Dedifferentiated amniotic fluid mesenchymal stem cell (primary cell): ENCODE measurements at regions not wholly inside any gene's neighbourhood (a gene's known extent, or its start where the extent isn't known, plus 50 kb on each side); places are given as distances from the start of the nearest gene placed in this dataset.
"Not testable (repeated sequence)": the region's sequence is repeated elsewhere in the genome, so short reads cannot be mapped to it uniquely, and the experiment has no call there.

Experiments
- DNase-seq: peaks from one replicate; pipeline ENCODE4 v3.0.0-alpha.2; 2016; ENCODE audit errors: extremely low spot score

- no peak for DNase-seq
Measured at GRCh38 chr7:114083166-114084001, 164.6 kb upstream of the PPP1R3A start.

DNA sequence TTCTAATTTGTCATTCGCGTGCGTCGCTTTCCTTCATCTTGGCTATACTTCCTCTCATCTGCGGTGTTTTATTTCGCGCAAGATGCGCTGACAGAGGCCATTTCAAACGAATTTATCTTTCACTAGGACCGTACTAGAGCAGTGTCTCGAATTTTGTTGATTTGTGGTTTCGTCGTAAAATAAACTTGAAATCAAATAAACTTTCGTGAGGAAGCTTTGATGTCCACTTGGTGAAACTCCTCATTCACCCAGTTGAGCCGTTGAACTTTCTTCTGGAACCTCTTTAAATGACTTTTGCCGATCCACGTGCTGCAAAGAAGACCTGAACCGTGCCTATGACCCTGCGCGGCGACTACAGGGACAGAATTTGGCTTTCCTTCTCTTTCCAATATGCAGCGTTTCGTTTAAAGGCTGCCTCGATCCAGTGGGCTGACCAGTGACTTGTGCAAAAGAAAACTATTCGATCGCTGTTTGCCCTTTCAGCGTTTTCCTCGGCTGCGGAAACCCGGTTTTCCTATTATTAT lies 163.9 kb upstream of the PPP1R3A start:
- DNase-seq, result peak; percentile 14

DNA sequence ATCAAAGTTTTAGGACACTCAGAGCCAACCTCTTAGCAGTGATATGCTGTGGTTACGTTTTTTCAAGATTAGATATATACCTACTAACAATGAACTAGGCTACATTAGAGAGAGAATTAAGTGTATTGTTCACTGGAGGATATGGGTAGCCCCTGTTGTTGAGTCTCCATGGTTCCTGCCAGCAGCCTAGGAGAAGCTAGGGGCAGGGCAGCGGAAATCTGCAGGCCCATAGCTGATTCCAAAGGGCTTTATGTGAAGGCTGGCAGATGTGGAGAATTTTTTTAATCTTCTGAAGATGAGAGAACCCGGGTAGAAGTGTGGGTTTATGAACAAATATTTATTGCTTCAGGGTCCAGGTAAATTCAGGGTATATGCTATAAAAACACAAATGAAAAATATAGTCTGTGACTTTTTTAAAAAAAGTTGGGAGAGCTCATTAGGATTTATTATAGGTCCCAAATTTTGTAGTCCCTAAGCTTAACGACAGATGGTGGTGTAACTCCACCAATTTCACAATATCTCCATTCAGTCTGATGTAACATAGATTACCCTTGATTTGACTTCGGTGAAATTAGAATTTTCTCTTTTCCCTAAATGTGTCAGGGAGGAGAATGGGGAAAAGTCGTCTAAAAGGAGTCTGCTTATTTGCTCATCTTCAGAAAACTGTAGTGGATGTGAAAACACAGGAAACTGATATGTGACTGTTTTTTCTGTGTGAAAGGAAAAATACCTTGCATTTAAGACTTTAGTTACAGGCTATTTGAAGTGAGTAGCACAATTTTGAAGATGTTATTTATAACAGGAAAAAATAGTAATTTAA lies 163.0 kb upstream of the PPP1R3A start:
- DNase-seq, result peak; percentile 55

DNA sequence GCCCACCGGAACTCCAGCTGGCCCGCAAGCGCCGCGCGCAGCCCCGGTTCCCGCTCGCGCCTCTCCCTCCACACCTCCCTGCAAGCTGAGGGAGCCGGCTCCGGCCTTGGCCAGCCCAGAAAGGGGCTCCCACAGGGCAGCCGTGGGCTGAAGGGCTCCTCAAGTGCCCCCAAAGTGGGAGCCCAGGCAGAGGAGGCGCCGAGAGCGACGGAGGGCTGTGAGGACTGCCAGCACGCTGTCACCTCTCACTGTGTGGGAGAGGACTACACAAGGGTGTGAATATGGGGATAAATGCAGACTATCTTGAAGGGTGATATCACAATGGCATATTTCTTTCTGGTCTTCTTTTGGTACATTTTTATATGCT lies 158.3 kb upstream of the PPP1R3A start:
- not testable (repeated sequence) for DNase-seq

DNA sequence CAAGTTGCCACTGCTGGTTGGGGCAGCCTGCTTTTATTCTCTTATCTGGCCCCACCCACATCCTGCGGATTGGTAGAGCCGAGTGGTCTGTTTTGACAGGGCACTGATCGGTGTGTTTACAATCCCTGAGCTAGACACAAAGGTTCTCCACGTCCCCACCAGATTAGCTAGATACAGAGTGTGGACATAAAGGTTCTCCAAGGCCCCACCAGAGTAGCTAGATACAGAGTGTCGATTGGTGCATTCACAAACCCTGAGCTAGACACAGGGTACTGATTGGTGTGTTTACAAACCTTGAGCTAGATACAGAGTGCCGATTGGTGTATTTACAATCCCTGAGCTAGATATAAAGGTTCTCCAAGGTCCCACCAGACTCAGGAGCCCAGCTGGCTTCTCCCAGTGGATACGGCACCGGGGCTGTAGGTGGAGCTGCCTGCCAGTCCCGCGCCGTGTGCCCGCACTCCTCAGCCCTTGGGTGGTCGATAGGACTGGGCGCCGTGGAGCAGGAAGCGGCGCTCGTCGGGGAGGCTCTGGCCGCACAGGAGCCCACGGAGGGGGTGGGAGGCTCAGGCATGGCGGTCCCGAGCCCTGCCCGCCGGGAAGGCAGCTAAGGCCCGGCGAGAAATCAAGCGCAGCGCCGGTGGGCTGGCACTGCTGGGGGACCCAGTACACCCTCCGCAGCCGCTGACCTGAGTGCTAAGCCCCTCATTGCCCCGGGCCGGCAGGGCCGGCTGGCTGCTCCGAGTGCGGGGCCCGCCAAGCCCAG lies 157.8 kb upstream of the PPP1R3A start:
- DNase-seq, result not testable (repeated sequence)

DNA sequence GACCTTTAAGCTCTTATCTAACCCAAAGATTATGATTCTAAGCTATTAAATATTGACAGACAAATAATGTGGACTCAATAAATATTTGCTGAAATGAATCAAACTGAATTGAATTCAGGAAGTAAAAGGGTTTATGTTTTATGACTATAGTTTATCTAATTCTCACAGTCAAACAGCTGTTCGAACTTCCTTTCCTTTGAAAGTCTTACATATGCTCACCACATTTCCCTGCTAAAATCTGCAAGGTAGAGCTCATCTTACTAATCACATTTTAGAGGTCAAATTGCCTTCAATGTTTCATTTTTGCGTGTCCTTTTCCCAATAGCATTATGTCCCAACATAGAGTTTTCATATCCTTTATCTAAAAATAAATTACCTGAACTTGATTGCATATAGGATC lies 154.9 kb upstream of the PPP1R3A start:
- peak; percentile 6 for DNase-seq

DNA sequence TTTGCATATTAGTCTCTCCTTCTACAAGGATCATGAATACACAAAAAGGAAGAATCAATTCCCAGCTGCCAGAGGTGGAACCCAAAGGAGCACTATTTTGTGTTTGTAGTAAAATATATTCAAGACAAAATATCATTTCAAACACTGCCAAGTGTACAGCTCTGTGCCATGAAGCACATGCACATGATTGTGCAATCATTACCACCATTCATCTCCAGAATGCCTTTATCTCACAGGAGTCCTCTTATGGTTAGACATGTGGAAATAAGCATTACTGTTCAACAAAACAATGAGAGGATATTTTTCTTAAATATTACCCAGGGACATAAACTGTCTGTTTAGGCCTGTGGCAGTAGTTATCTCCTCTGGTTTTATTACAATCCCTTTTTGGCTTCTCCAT lies 151.4 kb upstream of the PPP1R3A start:
- peak; percentile 14 for DNase-seq

DNA sequence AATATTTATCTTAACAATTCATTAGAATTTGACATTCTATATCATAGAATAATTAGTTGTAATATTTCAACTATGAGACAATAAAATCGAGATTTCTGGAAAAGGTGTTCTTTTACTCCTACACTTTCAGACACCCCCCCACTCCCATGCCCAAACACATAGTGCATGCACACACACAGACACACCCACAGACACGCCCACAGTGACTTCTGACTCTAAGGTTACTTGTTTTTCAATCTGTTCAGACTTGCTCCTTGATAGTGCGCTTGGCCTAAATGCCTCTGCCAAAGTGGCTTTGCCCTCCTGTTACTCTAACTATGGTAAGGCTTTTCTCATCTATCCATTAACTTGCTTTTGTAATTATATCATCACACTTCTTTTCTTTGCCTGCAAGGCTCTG lies 144.0 kb upstream of the PPP1R3A start:
- no peak for DNase-seq

- no peak for DNase-seq
Measured at GRCh38 chr7:114051871-114052331, 133.1 kb upstream of the PPP1R3A start.

DNA sequence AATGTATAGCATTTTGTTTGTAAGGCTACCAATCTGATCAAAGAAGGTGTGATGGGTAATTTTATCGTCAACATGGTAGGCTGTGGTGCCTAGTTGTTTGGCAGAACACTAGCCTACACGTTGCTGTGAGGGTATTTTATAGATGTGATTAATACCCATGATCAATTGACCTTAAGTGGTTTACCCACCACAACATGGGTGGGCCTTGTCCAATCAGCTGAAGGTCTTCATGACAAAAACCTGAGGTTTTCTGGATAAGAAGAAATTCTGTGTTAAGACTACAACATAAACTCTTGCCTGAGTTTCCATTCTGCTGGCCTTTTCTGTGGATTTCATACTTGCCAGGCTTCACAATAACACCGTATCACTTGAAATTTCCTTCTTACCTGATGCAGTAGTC lies 131.8 kb upstream of the PPP1R3A start:
- no peak for DNase-seq

DNA sequence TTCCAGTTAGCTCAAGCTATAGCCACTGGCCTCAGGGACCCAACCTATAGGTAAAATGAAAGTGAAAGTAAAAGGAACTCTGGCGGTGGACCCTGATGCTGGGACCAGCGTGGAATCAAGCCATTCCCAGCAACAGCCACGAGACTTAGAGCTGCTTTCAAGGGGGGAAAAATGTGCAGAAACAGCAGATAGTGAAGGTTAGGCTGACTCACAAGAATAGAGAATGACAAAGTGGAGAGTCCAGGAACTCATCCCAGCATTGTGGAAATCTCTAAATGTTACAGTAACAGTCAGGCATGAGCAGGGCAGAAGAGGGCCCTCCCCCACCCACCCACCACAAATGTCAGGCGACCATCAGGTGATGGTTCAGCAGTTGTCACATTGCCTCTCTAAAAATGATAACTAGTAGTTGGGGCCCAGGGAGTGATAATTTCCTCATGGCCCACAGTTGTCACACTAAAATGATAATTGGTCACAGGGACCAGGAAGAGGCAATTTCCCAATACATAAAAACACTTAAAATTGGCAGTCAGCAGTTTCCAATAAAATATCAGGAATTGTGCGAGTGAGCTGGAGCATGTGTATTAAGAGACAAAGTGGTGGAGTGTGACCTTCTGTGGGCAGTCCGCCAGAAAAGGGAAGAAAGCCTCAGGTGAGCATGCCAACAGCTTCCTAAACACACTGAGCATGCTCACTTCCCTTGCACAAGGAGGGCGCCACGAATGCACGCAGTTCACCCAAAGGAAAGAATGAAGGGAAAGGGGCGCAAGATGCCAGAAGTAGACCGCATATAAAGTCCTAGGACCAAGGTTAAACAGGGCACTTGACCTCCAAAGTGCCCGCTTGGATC lies 129.8 kb upstream of the PPP1R3A start:
- no peak for DNase-seq

DNA sequence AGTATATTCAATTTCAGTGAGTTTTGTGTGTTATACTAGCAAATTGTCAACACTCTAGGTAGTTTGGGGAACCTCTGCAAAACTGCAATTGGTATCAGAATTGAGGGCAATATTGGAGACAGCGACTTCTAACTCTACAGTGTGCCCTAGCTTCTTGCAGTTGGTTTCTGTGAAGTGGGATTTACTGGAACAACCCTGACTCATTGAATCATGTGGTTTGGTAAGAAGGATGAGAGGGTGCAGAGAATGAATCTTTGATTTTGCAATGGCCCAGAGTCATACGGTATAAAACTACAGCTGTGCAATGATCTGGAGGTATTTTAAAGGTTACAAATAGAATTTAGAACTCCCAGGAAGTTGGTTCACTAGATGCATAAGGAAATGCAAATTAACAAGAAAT lies 129.1 kb upstream of the PPP1R3A start:
- no peak for DNase-seq

DNA sequence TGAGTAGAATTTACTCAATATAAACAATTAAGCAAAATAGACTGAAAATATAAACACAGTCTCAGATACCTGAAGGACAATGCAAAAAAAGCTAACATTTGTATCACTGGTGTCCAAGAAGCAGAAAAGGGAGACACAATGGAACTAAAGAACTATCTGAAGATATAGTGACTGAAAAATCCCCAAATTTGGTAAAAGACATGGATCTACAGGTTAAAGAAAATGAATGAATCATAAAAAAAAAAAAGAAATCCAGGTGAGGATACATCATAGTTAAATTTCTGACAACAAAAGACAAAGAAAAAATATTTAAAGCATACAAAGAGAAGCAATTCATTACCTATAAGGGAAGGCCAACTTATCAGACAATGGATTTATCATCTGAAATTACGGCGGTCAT lies 114.7 kb upstream of the PPP1R3A start:
- no peak for DNase-seq

DNA sequence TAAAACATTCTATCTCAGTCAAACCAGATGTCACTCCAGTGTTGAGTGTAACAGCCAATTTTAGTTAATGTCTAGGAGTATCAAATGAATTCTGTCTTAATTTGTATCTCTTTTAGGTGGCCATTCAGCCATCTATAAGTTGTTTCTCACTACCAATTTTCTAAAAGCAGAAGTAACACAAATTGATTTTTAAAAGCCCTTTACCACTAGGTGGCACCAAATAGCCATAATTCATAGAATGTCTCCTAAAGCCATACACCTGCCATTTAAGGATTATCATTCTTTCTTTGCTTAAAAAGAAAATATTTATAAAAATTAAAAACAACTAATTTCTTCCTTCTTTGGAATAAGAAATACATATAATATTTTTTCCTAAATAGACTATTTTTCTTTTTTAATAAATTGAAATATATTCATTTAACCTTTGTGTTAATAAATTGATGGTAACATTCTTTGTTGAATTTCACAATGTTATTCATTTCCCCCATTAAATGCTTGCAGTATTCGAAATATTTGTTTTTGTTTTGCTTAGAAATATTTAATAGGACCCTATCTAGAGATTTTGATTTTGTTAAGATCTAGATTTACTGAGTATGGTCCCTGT lies 107.8 kb upstream of the PPP1R3A start:
- DNase-seq, result peak; percentile 76

DNA sequence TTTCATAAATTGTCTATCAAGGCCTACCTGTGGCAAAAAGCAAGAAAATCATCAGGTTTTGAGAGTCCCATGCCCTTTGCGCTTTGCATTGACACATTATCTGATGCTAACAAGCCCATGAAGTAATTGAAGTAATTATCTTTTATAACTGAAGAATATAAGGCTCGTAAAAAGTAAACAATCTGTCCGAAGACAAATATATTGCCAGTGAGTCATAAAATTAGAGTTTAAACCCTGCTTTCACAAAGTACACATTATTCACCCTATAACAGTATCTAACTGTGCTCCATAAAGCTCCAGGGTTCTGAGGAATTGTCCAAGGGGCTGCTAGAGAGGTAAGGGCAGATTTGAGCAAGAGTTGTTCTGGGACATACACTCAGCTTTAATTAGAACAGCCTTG lies 102.3 kb upstream of the PPP1R3A start:
- DNase-seq, result no peak

- no peak for DNase-seq
Measured at GRCh38 chr7:114008696-114009095, 89.9 kb upstream of the PPP1R3A start.

DNA sequence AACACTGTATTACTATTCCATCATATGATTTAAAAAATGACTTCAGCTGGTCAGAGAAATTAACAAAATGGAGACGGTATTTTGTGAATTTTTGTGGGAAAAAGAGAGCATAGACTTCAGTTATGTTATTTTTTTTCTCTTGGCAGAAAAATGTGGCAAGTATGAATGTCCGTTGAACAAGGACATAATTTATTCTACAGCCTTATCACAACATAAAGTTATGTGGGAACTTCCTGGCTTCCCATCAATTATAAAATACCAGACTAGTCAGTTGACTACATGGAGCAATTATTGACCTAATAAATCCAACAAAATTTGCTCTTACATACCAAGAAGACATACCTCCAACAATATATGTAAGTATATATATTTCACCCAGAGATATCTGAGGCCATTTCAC lies 88.6 kb upstream of the PPP1R3A start:
- no peak for DNase-seq

- no peak for DNase-seq
Measured at GRCh38 chr7:113998934-113999333, 80.1 kb upstream of the PPP1R3A start.

DNA sequence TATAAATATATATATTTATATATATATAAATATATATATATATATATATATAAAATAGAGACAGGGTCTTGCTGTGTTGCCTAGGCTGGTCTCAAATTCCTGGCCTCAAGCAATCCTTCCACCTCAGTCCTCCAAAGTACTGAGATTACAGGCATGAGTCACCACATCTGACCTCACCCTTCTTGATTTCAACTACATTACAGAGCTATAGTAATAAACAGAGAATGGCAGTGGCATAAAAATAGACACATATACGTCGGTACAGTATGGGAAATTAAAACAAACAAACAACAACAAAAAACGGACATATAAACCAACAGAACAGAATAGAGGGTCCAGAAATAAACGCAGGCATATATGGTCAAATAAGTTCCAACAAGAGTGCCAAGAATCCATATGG lies 77.6 kb upstream of the PPP1R3A start:
- DNase-seq, result no peak

- no peak for DNase-seq
Measured at GRCh38 chr7:113986216-113986615, 67.4 kb upstream of the PPP1R3A start.

DNA sequence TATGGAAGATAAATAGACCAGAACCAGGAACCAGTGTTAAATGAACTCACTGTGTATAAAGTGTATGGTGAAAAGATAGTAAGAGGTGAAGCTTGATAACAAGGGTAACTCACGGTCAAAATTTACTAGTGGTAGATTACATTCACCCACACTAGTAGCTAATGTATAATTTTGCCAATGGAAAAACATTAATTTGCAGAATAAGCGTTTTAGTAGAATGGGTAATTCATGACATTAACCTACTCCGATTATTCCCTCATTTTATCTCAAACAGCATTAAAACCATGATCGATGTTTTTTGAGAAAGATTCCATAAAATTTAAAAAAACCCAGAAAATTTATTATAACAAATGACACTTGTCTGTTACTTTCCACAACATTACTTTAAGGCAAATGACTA lies 57.7 kb upstream of the PPP1R3A start:
- DNase-seq, result no peak
